ENCODE measurements at regions not wholly inside any gene's neighbourhood (a gene's known extent, or its start where the extent isn't known, plus 50 kb on each side); places are given as distances from the start of the nearest gene placed in this dataset.

DNA sequence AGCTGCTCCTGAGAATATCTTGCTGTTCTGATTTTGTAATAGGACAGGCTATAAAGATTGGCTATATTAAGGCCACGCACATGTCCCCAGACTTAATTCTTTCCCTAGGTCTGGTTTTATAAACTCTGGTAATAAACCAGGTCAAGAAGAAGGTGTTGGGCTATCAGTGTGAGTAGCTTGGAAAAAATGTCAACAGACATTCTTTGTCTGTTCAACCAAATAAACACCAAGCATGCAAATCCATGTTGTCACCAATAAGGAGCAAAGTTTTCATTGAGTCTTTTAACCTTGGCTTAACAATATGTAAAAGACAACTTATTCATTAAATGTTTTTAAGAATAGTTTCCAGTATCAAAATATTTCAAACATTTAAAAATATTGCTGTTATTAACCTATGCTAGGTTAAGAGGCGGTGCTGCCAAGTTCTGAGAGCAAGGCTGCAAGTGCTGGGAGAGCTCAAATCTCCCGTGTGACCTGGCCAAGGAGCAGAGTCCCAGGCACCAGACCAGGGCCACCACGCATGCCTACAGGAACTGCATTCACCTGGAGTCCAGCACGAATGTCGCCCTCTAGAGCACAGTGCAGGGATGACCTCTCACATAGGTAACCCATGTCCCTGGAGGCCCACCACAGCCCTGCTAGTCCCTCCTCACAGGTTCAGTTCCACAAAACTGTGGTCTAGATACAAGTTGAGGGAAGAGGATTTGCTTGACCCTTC, 120.5 kb upstream of the POU3F3 start:
- TF ChIP-seq NRF1 (IDR thresholded peaks at IDR 0.05; ENCODE audit: low read depth, low read length), result no peak
- TF ChIP-seq, protein P1, sequence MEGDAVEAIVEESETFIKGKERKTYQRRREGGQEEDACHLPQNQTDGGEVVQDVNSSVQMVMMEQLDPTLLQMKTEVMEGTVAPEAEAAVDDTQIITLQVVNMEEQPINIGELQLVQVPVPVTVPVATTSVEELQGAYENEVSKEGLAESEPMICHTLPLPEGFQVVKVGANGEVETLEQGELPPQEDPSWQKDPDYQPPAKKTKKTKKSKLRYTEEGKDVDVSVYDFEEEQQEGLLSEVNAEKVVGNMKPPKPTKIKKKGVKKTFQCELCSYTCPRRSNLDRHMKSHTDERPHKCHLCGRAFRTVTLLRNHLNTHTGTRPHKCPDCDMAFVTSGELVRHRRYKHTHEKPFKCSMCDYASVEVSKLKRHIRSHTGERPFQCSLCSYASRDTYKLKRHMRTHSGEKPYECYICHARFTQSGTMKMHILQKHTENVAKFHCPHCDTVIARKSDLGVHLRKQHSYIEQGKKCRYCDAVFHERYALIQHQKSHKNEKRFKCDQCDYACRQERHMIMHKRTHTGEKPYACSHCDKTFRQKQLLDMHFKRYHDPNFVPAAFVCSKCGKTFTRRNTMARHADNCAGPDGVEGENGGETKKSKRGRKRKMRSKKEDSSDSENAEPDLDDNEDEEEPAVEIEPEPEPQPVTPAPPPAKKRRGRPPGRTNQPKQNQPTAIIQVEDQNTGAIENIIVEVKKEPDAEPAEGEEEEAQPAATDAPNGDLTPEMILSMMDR (IDR thresholded peaks at IDR 0.05; ENCODE audit: control extremely low read depth in 1 of 3, insufficient read depth in 1 of 3, low read depth in 1 of 3, low read length in 3 of 3), result peak; percentile 81 to 96 (median 95)
- TF ChIP-seq, protein P2, sequence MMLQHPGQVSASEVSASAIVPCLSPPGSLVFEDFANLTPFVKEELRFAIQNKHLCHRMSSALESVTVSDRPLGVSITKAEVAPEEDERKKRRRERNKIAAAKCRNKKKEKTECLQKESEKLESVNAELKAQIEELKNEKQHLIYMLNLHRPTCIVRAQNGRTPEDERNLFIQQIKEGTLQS (IDR thresholded peaks at IDR 0.05; ENCODE audit: insufficient read depth, low read depth, low read length), result no peak

Data from H1 (cell line).